ENCODE measurements at regions not wholly inside any gene's neighbourhood (a gene's known extent, or its start where the extent isn't known, plus 50 kb on each side); places are given as distances from the start of the nearest gene placed in this dataset.
A peak's percentile ranks its signal among the peaks of the same experiment; 100 is the strongest.
"Not testable (repeated sequence)": the region's sequence is repeated elsewhere in the genome, so short reads cannot be mapped to it uniquely, and the experiment has no call there.

- CTCF ChIA-PET; intact Hi-C loops (cut with micrococcal nuclease; ENCODE audit: unreplicated experiment); H3K9me3 ChIP-seq (ENCODE audit: control insufficient read depth, insufficient read depth, low read depth, low read length); DNase-seq (ENCODE audit: low read depth, low spot score); H3K27me3 ChIP-seq (ENCODE audit: control insufficient read depth, insufficient read depth, low read length); in situ Hi-C loops (cut with HindIII; ENCODE audit: low pct_unique_long_range_greater_than_20kb, low sequenced_read_pairs); H3K4me1 ChIP-seq (ENCODE audit: control insufficient read depth, insufficient read depth, low read length); ATAC-seq; H3K36me3 ChIP-seq (ENCODE audit: control insufficient read depth, insufficient read depth, low read length); POLR2A ChIA-PET; H3K4me3 ChIP-seq (ENCODE audit: low read depth in 2 of 2, low read length in 2 of 2); H3K27ac ChIP-seq (ENCODE audit: low read length); BruUV-seq (replicated peaks): not testable (repeated sequence)
Measured at GRCh38 chr15:39420853-39421192, 160.1 kb upstream of the THBS1 start.

- DNase-seq (ENCODE audit: low read depth, low spot score): no peak
- POLR2A ChIA-PET: no interaction called here
Measured at GRCh38 chr15:39426552-39427532, 154.0 kb upstream of the THBS1 start.

More at GRCh38 chr15:39426552-39427532, 154.0 kb upstream of the THBS1 start:
- intact Hi-C loops (cut with micrococcal nuclease; ENCODE audit: unreplicated experiment) (no loop called here), in situ Hi-C loops (cut with HindIII; ENCODE audit: low pct_unique_long_range_greater_than_20kb, low sequenced_read_pairs) (no loop called here)
- BruUV-seq (replicated peaks): no TSS peak
- Histone ChIP-seq H3K27me3 (ENCODE audit: control insufficient read depth, insufficient read depth, low read length) (no peaks in the 10 kb centered on the region), H3K4me1 (ENCODE audit: control insufficient read depth, insufficient read depth, low read length) (peaks cover 4% of the 10 kb centered on the region; the same call in 1 of the 2 replicates), H3K9me3 (ENCODE audit: control insufficient read depth, insufficient read depth, low read depth, low read length) (no peaks in the 10 kb centered on the region), H3K4me3 (ENCODE audit: low read depth in 2 of 2, low read length in 2 of 2) (peak overlapping the region in 1 of 2 experiments; percentile 21; a peak in 1 of 4 replicates), H3K27ac (ENCODE audit: low read length) (no peak overlapping the region), H3K36me3 (ENCODE audit: control insufficient read depth, insufficient read depth, low read length) (no peaks in the 10 kb centered on the region)
- CTCF ChIA-PET: no interaction called here
- ATAC-seq: peak; percentile 71
- TF ChIP-seq, protein P1, sequence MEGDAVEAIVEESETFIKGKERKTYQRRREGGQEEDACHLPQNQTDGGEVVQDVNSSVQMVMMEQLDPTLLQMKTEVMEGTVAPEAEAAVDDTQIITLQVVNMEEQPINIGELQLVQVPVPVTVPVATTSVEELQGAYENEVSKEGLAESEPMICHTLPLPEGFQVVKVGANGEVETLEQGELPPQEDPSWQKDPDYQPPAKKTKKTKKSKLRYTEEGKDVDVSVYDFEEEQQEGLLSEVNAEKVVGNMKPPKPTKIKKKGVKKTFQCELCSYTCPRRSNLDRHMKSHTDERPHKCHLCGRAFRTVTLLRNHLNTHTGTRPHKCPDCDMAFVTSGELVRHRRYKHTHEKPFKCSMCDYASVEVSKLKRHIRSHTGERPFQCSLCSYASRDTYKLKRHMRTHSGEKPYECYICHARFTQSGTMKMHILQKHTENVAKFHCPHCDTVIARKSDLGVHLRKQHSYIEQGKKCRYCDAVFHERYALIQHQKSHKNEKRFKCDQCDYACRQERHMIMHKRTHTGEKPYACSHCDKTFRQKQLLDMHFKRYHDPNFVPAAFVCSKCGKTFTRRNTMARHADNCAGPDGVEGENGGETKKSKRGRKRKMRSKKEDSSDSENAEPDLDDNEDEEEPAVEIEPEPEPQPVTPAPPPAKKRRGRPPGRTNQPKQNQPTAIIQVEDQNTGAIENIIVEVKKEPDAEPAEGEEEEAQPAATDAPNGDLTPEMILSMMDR (IDR thresholded peaks at IDR 0.05): no peak
- TF ChIP-seq REST (IDR thresholded peaks at IDR 0.05; ENCODE audit: insufficient read depth in 1 of 2, low read depth in 2 of 2, low read length in 1 of 2) (no peak), POLR2AphosphoS5 (IDR thresholded peaks at IDR 0.05; ENCODE audit: low read depth, low read length) (no peak), SIN3A (IDR thresholded peaks at IDR 0.05; ENCODE audit: borderline replicate concordance, insufficient read depth, low read depth, low read length) (no peak), TCF7L2 (IDR thresholded peaks at IDR 0.05; ENCODE audit: low read depth, low read length) (no peak)

All from Panc1 (cell line).